GM23248 (cell line): ENCODE measurements at regions not wholly inside any gene's neighbourhood (a gene's known extent, or its start where the extent isn't known, plus 50 kb on each side); places are given as distances from the start of the nearest gene placed in this dataset.
A peak's percentile ranks its signal among the peaks of the same experiment; 100 is the strongest.

Source experiments
- DNase-seq: peaks from one replicate; pipeline ENCODE4 v3.0.0-alpha.2; 2015
- H2AFZ ChIP-seq: fragments of 200-600 bp; sonication (generic); 2 replicates; pipeline ENCODE4 v1.6.1; 2016; ENCODE audit warnings: antibody characterized with exemption
- H3F3A ChIP-seq: fragments of 200-600 bp; sonication (generic); 2 replicates; pipeline ENCODE4 v1.6.1; 2016; ENCODE audit warnings: mild to moderate bottlenecking, antibody characterized with exemption, mixed run types; ENCODE audit not compliant: insufficient read depth
- H3K27ac ChIP-seq: fragments of 200-600 bp; sonication (generic); 2 replicates; pipeline ENCODE4 v1.5.1; 2016; ENCODE audit warnings: mild to moderate bottlenecking
- H3K27me3 ChIP-seq: fragments of 200-600 bp; sonication (generic); replicated peaks from 2 replicates; pipeline ENCODE4 v1.6.1; 2016; ENCODE audit warnings: mild to moderate bottlenecking; ENCODE audit not compliant: insufficient read depth
- H3K36me3 ChIP-seq: fragments of 200-600 bp; sonication (generic); 2 replicates; pipeline ENCODE4 v1.6.1; 2016; ENCODE audit warnings: low read depth, mild to moderate bottlenecking
- H3K4me1 ChIP-seq: fragments of 200-600 bp; sonication (generic); 2 replicates; pipeline ENCODE4 v1.6.1; 2016; ENCODE audit warnings: mild to moderate bottlenecking; ENCODE audit not compliant: insufficient read depth
- H3K4me2 ChIP-seq: fragments of 200-600 bp; sonication (generic); one replicate; pipeline ENCODE4 v1.6.1; 2016; ENCODE audit warnings: mild to moderate bottlenecking; ENCODE audit not compliant: unreplicated experiment
- H3K4me3 ChIP-seq: fragments of 200-600 bp; sonication (generic); 2 replicates; pipeline ENCODE4 v1.5.1; 2016; ENCODE audit warnings: mild to moderate bottlenecking
- H3K79me2 ChIP-seq: fragments of 200-600 bp; sonication (generic); 2 replicates; pipeline ENCODE4 v1.6.1; 2016; ENCODE audit warnings: mild to moderate bottlenecking; ENCODE audit not compliant: insufficient read depth
- H3K9ac ChIP-seq: fragments of 200-600 bp; sonication (generic); 2 replicates; pipeline ENCODE4 v1.6.1; 2016; ENCODE audit warnings: mild to moderate bottlenecking
- H3K9me2 ChIP-seq: fragments of 200-600 bp; sonication (generic); 2 replicates; pipeline ENCODE4 v1.6.1; 2016; ENCODE audit warnings: mixed run types, mild to moderate bottlenecking, moderate library complexity; ENCODE audit not compliant: insufficient read depth
- H3K9me3 ChIP-seq: fragments of 200-600 bp; sonication (generic); one replicate; pipeline ENCODE4 v1.6.1; 2017; ENCODE audit warnings: low read depth
- H4K20me1 ChIP-seq: fragments of 200-600 bp; sonication (generic); 2 replicates; pipeline ENCODE4 v1.6.0; 2016; ENCODE audit not compliant: insufficient read depth
- EZH2 ChIP-seq: fragments of 200-600 bp; sonication (generic); IDR thresholded peaks from 2 replicates; pipeline ENCODE4 v1.6.1; 2018; ENCODE audit warnings: antibody characterized with exemption, mild to moderate bottlenecking; ENCODE audit not compliant: insufficient read depth, poor library complexity, severe bottlenecking
- EZH2phosphoT487 ChIP-seq: fragments of 200-600 bp; sonication (generic); IDR thresholded peaks from 2 replicates; pipeline ENCODE4 v1.6.1; 2018; ENCODE audit warnings: antibody characterized with exemption, moderate library complexity, mild to moderate bottlenecking, low read depth; ENCODE audit not compliant: insufficient read depth
- WGBS, 2 experiments: methylation state at CpG; one replicate each; pipeline ENCODE4 v1.1.6; 2015 to 2017; ENCODE audit warnings: low lambda C conversion rate in 2 of 2, low coverage in 1 of 2; ENCODE audit errors: missing lambda C conversion rate in 2 of 2; 5-methylcytosine and 5-hydroxymethylcytosine counted together
- in situ Hi-C: fragments of 300-500 bp; cut with MboI; formaldehyde crosslinking; loops from 2 replicates; pipeline ENCODE4 v1.15.0; 2020

DNA sequence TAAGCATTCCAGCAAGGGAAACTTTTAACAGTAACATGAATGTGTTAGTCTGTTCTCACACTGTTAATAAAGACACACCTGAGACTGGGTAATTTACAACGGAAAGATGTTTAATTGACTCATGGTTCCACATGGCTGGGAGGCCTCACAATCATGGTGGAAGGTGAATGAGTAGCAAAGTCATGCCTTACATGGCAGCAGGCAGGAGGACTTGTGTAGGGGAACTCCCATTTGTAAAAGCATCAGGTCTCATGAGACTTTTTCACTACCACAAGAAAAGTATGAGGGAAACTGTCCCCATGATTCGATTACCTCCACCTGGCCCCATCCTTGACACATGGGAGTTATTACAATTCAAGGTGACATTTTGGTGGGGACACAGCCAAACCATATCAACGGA, 168.3 kb downstream of the PAH start:
- H3K4me3 ChIP-seq: no peak overlapping the region
- no peaks in the 10 kb centered on the region for H3K9me3 ChIP-seq
- no peaks in the 10 kb centered on the region for H3K79me2 ChIP-seq
- H3F3A ChIP-seq: no peaks in the 10 kb centered on the region
- H3K9me2 ChIP-seq: no peaks in the 10 kb centered on the region
- H2AFZ ChIP-seq: no peak overlapping the region
- WGBS, 2 experiments: 48 to 51% methylated on average over 3 of the region's 3 CpGs
- no peak overlapping the region for H3K9ac ChIP-seq
- H3K27me3 ChIP-seq: no peaks in the 10 kb centered on the region
- H4K20me1 ChIP-seq: no peaks in the 10 kb centered on the region
- TF ChIP-seq EZH2: no peak
- no peak for TF ChIP-seq EZH2phosphoT487
- no peaks in the 10 kb centered on the region for H3K4me1 ChIP-seq
- H3K36me3 ChIP-seq: no peaks in the 10 kb centered on the region
- in situ Hi-C loops: no loop called here
- no peak for DNase-seq
- no peak overlapping the region for H3K27ac ChIP-seq
- H3K4me2 ChIP-seq: no peak overlapping the region

DNA sequence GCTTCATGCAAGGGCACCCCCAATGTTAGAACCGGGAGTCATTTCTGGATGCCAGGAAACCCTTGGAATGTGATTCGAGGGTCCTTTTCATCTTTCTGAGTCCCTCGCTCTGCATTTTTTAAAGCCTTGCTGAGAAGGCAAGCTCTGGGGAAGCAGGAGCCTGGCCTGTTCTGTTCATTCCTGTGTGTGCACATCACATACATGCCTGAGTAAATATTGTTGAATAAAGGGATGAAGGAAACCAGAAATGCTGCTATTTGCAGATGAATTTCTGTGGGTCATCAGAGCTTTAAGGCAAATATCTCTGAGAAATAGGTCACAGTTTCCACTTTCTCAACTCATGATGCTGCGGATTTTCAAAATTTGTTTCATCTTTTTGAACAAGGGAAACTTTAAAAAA, 170.1 kb downstream of the PAH start:
- no peak for TF ChIP-seq EZH2
- no peak for TF ChIP-seq EZH2phosphoT487
- H3K79me2 ChIP-seq: no peaks in the 10 kb centered on the region
- no peaks in the 10 kb centered on the region for H3K36me3 ChIP-seq
- 45% methylated on average over 4 of the region's 4 CpGs for WGBS, 2 experiments
- H3K27ac ChIP-seq: no peak overlapping the region
- no peaks in the 10 kb centered on the region for H3K9me3 ChIP-seq
- H3K4me2 ChIP-seq: no peak overlapping the region
- peak; percentile 21 for DNase-seq
- no peaks in the 10 kb centered on the region for H3K27me3 ChIP-seq
- in situ Hi-C loops: no loop called here
- H3K9me2 ChIP-seq: no peaks in the 10 kb centered on the region
- no peaks in the 10 kb centered on the region for H3F3A ChIP-seq
- H3K4me3 ChIP-seq: no peak overlapping the region
- no peak overlapping the region for H3K9ac ChIP-seq
- H3K4me1 ChIP-seq: no peaks in the 10 kb centered on the region
- H2AFZ ChIP-seq: 0 out of 2 replicates have a peak overlapping the region, but pooled peaks have one; percentile 18
- H4K20me1 ChIP-seq: no peaks in the 10 kb centered on the region

DNA sequence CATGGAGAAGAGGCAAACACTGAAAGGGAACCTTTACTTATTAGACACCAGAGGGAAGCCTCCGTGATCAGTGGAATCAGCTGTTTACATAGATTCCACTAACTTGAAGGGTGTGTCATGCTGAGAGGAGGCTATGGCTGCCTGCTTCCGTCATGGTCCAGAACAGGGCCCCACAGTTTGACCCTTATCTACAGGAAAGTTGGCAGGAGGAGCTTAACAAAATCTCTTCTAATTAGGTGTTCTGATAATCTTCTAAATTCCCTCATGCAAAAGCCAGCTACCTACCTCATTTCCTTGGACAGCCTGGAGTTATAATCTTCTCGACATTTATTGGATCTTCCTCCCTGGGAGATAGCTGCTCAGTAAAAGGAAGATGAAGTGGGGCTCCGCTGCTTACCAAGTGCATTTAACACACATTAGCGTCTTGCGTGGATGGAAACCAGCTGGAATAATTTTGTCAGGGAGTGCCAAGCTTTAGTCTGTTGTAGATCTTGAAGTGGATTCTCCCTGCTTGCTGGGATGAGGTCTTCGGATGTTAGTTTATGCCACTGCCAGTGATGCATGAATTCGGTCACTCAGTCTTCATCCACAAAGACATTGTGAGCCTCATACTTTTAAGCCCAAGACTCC, 171.0 kb downstream of the PAH start:
- Histone ChIP-seq H3K4me1 (no peaks in the 10 kb centered on the region), H3K27me3 (no peaks in the 10 kb centered on the region), H3K27ac (no peak overlapping the region), H3K4me2 (no peak overlapping the region), H3K9me2 (no peaks in the 10 kb centered on the region), H3K9ac (no peak overlapping the region), H4K20me1 (no peaks in the 10 kb centered on the region), H2AFZ (no peak overlapping the region), H3K4me3 (no peak overlapping the region), H3K9me3 (no peaks in the 10 kb centered on the region), H3K79me2 (no peaks in the 10 kb centered on the region), H3F3A (no peaks in the 10 kb centered on the region), H3K36me3 (no peaks in the 10 kb centered on the region)
- no peak for DNase-seq
- 45 to 49% methylated on average over 8 of the region's 8 CpGs for WGBS, 2 experiments
- TF ChIP-seq EZH2: no peak
- in situ Hi-C loops: no loop called here

DNA sequence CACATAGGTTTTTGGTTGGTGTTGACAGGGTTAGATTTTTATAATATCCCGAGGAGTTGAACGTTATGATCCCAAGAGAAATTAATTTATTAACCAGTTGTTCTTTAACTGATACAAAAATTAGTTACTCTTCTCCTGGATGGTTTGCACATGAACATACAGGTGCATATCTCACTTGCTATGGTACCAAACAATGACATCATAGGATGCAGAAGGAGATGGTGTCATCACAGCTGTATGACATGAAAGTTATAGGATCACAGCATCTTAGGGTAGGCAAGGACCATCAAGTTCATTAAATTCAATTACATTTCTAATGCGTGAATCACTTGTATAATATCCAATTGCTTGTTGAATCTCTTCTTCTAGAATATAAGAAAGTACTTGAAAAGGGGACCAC, 175.8 kb downstream of the PAH start:
- H3K79me2 ChIP-seq: no peaks in the 10 kb centered on the region
- DNase-seq: no peak

More for the DNA sequence above, 175.8 kb downstream of the PAH start:
- Histone ChIP-seq H3K4me2 (no peak overlapping the region), H3K36me3 (no peaks in the 10 kb centered on the region), H3F3A (no peaks in the 10 kb centered on the region), H3K4me3 (no peak overlapping the region), H3K27me3 (no peaks in the 10 kb centered on the region), H2AFZ (no peak overlapping the region), H4K20me1 (no peaks in the 10 kb centered on the region), H3K4me1 (no peaks in the 10 kb centered on the region), H3K27ac (no peak overlapping the region), H3K9ac (no peak overlapping the region), H3K9me2 (no peaks in the 10 kb centered on the region), H3K9me3 (no peaks in the 10 kb centered on the region)
- TF ChIP-seq EZH2phosphoT487 (no peak), EZH2 (no peak)
- in situ Hi-C loops: no loop called here
- WGBS, 2 experiments: 12 to 14% methylated on average over 3 of the region's 3 CpGs
